ENCODE measurements at regions not wholly inside any gene's neighbourhood (a gene's known extent, or its start where the extent isn't known, plus 50 kb on each side); places are given as distances from the start of the nearest gene placed in this dataset.

- no peak for TF ChIP-seq KDM1A (IDR thresholded peaks at IDR 0.05; ENCODE audit: borderline replicate concordance)
- TF ChIP-seq, protein P1, sequence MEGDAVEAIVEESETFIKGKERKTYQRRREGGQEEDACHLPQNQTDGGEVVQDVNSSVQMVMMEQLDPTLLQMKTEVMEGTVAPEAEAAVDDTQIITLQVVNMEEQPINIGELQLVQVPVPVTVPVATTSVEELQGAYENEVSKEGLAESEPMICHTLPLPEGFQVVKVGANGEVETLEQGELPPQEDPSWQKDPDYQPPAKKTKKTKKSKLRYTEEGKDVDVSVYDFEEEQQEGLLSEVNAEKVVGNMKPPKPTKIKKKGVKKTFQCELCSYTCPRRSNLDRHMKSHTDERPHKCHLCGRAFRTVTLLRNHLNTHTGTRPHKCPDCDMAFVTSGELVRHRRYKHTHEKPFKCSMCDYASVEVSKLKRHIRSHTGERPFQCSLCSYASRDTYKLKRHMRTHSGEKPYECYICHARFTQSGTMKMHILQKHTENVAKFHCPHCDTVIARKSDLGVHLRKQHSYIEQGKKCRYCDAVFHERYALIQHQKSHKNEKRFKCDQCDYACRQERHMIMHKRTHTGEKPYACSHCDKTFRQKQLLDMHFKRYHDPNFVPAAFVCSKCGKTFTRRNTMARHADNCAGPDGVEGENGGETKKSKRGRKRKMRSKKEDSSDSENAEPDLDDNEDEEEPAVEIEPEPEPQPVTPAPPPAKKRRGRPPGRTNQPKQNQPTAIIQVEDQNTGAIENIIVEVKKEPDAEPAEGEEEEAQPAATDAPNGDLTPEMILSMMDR (IDR thresholded peaks at IDR 0.05 in 2 of 3, conservative IDR thresholded peaks at IDR 0.05 in 1 of 3; ENCODE audit: control insufficient read depth in 2 of 3, extremely low read depth in 1 of 3, insufficient read depth in 1 of 3, low read depth in 3 of 3, low read length in 3 of 3), result no peak
- TF ChIP-seq ZNF687 (IDR thresholded peaks at IDR 0.05), result no peak
- no peak for TF ChIP-seq SP1 (IDR thresholded peaks at IDR 0.05; ENCODE audit: low read depth, low read length)
- no peak for TF ChIP-seq SREBF2 (IDR thresholded peaks at IDR 0.05; ENCODE audit: low read length)
- TF ChIP-seq, protein P2, sequence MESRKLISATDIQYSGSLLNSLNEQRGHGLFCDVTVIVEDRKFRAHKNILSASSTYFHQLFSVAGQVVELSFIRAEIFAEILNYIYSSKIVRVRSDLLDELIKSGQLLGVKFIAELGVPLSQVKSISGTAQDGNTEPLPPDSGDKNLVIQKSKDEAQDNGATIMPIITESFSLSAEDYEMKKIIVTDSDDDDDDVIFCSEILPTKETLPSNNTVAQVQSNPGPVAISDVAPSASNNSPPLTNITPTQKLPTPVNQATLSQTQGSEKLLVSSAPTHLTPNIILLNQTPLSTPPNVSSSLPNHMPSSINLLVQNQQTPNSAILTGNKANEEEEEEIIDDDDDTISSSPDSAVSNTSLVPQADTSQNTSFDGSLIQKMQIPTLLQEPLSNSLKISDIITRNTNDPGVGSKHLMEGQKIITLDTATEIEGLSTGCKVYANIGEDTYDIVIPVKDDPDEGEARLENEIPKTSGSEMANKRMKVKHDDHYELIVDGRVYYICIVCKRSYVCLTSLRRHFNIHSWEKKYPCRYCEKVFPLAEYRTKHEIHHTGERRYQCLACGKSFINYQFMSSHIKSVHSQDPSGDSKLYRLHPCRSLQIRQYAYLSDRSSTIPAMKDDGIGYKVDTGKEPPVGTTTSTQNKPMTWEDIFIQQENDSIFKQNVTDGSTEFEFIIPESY (IDR thresholded peaks at IDR 0.05), result no peak
- no peak for TF ChIP-seq SIN3A (IDR thresholded peaks at IDR 0.05; ENCODE audit: low read depth, low read length)
- TF ChIP-seq EZH2 (IDR thresholded peaks at IDR 0.05; ENCODE audit: borderline replicate concordance, control insufficient read depth, low read depth, low read length), result no peak
These were observed 238.0 kb downstream of the IRS2 start for GRCh38 chr13:109548374-109548773.

Data from GM12878 (cell line).